Endothelial cell (in vitro differentiated cells): ENCODE measurements at regions not wholly inside any gene's neighbourhood (a gene's known extent, or its start where the extent isn't known, plus 50 kb on each side); places are given as distances from the start of the nearest gene placed in this dataset.

Experiments
- DNase-seq: peaks from one replicate; pipeline ENCODE4 v3.0.0; 2021; ENCODE audit warnings: low spot score
- H3K27ac Mint-ChIP-seq: one replicate; pipeline ENCODE4 v1.8.0; 2021; ENCODE audit warnings: mixed read lengths, inconsistent platforms; ENCODE audit not compliant: unreplicated experiment
- H3K27me3 Mint-ChIP-seq: one replicate; pipeline ENCODE4 v1.8.0; 2021; ENCODE audit warnings: mild to moderate bottlenecking, moderate library complexity, mixed read lengths, inconsistent platforms; ENCODE audit not compliant: unreplicated experiment
- H3K36me3 Mint-ChIP-seq: one replicate; pipeline ENCODE4 v1.8.0; 2021; ENCODE audit warnings: mild to moderate bottlenecking, low read depth, mixed read lengths, inconsistent platforms; ENCODE audit not compliant: unreplicated experiment
- H3K4me1 Mint-ChIP-seq: one replicate; pipeline ENCODE4 v1.8.0; 2021; ENCODE audit warnings: mild to moderate bottlenecking, mixed read lengths, inconsistent platforms; ENCODE audit not compliant: unreplicated experiment
- H3K4me3 Mint-ChIP-seq: one replicate; pipeline ENCODE4 v1.8.0; 2021; ENCODE audit warnings: mild to moderate bottlenecking, mixed read lengths, inconsistent platforms; ENCODE audit not compliant: unreplicated experiment
- H3K9me3 Mint-ChIP-seq: one replicate; pipeline ENCODE4 v1.8.0; 2021; ENCODE audit warnings: mixed read lengths, inconsistent platforms; ENCODE audit not compliant: unreplicated experiment
- CTCF ChIP-seq: fragments of 200-600 bp; sonication (generic); IDR thresholded peaks from one replicate; pipeline ENCODE4 v1.5.0; 2021; ENCODE audit warnings: antibody characterized with exemption; ENCODE audit not compliant: unreplicated experiment

DNA sequence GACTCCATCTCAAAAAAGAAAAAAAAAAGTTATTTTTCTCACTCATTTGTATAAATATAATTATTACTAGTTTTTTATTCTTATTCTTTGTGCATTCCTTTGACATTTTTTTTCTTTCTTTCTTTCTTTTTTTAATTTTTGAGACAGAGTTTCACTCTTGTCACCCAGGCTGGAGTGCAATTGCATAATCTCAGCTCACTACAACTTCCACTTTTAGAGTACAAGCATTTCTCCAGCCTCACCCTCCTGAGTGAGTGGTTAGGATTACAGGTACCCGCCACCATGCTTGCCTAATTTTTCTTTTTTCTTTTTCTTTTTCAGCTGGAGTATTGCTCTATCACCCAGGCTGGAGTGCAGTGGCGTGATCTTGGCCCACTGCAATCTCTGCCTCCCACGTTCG is 51.4 kb upstream of the JARID2 start:
- Mint-ChIP-seq H3K4me3 (no peak overlapping the region), H3K27ac (no peak overlapping the region), H3K4me1 (no peaks in the 10 kb centered on the region), H3K36me3 (no peaks in the 10 kb centered on the region), H3K27me3 (peaks cover 2% of the 10 kb centered on the region), H3K9me3 (no peaks in the 10 kb centered on the region)
- no peak for TF ChIP-seq CTCF
- no peak for DNase-seq
